ENCODE measurements at regions not wholly inside any gene's neighbourhood (a gene's known extent, or its start where the extent isn't known, plus 50 kb on each side); places are given as distances from the start of the nearest gene placed in this dataset.

DNA sequence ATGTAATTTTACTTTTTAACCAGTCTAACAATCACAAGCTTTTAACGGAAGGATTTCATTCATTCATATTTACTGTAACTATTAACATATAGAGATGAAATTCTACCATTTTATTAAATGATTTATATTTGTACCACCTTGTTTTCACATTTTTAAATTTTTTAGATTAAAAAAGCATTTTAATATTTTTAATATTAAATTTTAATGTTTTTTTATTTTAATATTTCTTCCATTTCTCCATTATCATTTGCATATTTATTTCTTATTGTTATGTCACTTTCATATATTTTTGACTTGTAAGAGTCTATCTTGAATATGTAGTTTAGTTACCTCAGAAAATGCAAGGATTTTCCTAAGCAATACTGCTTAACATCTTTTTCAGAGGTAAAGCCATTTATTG is 1034.0 kb upstream of the PTPRD start:
- in situ Hi-C loops (cut with MboI; ENCODE audit: low sequenced_read_pairs): no loop called here
- no peak overlapping the region for H3K56ac ChIP-seq (ENCODE audit: extremely low read depth, insufficient read depth, low read length)
- no peak overlapping the region for H3K23ac ChIP-seq (ENCODE audit: low read depth, low read length)
- ChIA-PET POLR2A (ENCODE audit: unreplicated experiment) (no interaction called here), CTCF (no interaction called here)
- H2BK5ac ChIP-seq (ENCODE audit: low read depth, low read length, poor library complexity, severe bottlenecking): no peak overlapping the region
- no peak overlapping the region for H4K91ac ChIP-seq (ENCODE audit: insufficient read depth, low read depth, low read length)
- H2BK120ac ChIP-seq (ENCODE audit: low read depth, low read length): no peak overlapping the region
- H3K4ac ChIP-seq (ENCODE audit: low read depth, low read length): no peak overlapping the region
- H2AK5ac ChIP-seq (ENCODE audit: low read depth, low read length): no peak overlapping the region
- H3K9me3 ChIP-seq (ENCODE audit: control insufficient read depth, insufficient read depth, low read length): no peaks in the 10 kb centered on the region; the same call in 1 of the 2 replicates
- ATAC-seq (ENCODE audit: low read depth) (no peak), DNase-seq (no peak)
- no peak overlapping the region for H3K4me2 ChIP-seq (ENCODE audit: low read depth, low read length)
- intact Hi-C loops (cut with micrococcal nuclease): no loop called here
- TF ChIP-seq MAZ (IDR thresholded peaks at IDR 0.05; ENCODE audit: borderline replicate concordance, low read depth, low read length) (no peak), RFX5 (IDR thresholded peaks at IDR 0.05; ENCODE audit: low read depth, low read length) (no peak), BHLHE40 (IDR thresholded peaks at IDR 0.05; ENCODE audit: low read depth, low read length) (no peak), FOS (IDR thresholded peaks at IDR 0.05; ENCODE audit: low read depth, low read length) (no peak), RAD21 (IDR thresholded peaks at IDR 0.05; ENCODE audit: low read length) (no peak)
- H3K27me3 ChIP-seq (ENCODE audit: control insufficient read depth, insufficient read depth, low read length): no peaks in the 10 kb centered on the region
- no peak overlapping the region for H4K8ac ChIP-seq (ENCODE audit: low read depth in 2 of 2, low read length in 2 of 2)
- H3K18ac ChIP-seq (ENCODE audit: low read depth, low read length): no peak overlapping the region
- no peaks in the 10 kb centered on the region for H3K79me1 ChIP-seq (ENCODE audit: low read depth in 1 of 2, low read length in 2 of 2)
- no peaks in the 10 kb centered on the region for H3K9me1 ChIP-seq (ENCODE audit: insufficient read depth, low read length)
- no peak overlapping the region for H2AFZ ChIP-seq (replicated peaks; ENCODE audit: low read length, poor library complexity)
- no TSS peak for BruUV-seq (replicated peaks)
- no peak overlapping the region for H3K9ac ChIP-seq (ENCODE audit: low read depth, low read length)
- no peak overlapping the region for H4K5ac ChIP-seq (ENCODE audit: low read depth, low read length)
- H2BK15ac ChIP-seq (ENCODE audit: low read depth, low read length): no peak overlapping the region
- no peak overlapping the region for H3K27ac ChIP-seq (ENCODE audit: insufficient read depth, low read length)
- WGBS, 2 experiments (ENCODE audit: extremely low coverage in 2 of 2, insufficient read length in 1 of 2): no CpG with 5 or more reads among the region's 1 CpG
- H3K14ac ChIP-seq (replicated peaks; ENCODE audit: low read depth, low read length): no peak overlapping the region
- H3K4me3 ChIP-seq (ENCODE audit: insufficient read depth, low read depth, low read length): no peak overlapping the region
- dilution Hi-C loops (cut with HindIII; ENCODE audit: low sequenced_read_pairs, unreplicated experiment): no loop called here
- no peaks in the 10 kb centered on the region for H3K4me1 ChIP-seq (ENCODE audit: control insufficient read depth, insufficient read depth, low read length)
- H2BK20ac ChIP-seq (ENCODE audit: low read depth, low read length): no peak overlapping the region
- no peaks in the 10 kb centered on the region for H3K36me3 ChIP-seq (ENCODE audit: control insufficient read depth, insufficient read depth, low read length)
- no peak overlapping the region for H2AK9ac ChIP-seq (replicated peaks; ENCODE audit: low read depth, low read length, poor library complexity)
- H4K20me1 ChIP-seq (ENCODE audit: insufficient read depth, low read length): no peaks in the 10 kb centered on the region

All from IMR-90 (cell line).